Embryonic facial prominence (tissue), 1 donor: ENCODE measurements at regions not wholly inside any gene's neighbourhood (a gene's known extent, or its start where the extent isn't known, plus 50 kb on each side); places are given as distances from the start of the nearest gene placed in this dataset.
"Not testable (repeated sequence)": the region's sequence is repeated elsewhere in the genome, so short reads cannot be mapped to it uniquely, and the experiment has no call there.

Source experiments
- DNase-seq: peaks from one replicate; pipeline ENCODE4 v3.0.0-alpha.2; 2016; ENCODE audit errors: extremely low spot score

DNA sequence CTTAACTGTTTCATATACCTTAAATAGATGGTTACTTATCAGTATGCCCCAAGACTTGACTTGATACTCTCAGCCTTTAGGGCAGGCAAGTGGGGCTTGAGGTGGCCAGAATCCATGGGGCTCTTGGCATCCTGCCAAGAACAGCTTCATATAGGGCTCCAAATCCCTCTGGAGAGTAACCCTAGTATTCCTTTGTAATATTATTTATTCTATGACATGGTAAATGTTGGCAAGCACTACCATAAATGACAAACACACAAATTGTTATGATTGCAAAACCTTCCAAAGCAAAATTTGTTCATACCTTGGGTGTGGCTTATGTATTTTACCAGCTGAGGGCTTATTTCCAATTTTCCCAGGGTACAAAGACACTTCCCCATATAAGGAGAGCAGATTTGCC lies 257.4 kb upstream of the TRPC7 start:
- DNase-seq = no peak

GRCh38 chr5:136621743-136622142 lies 256.4 kb upstream of the TRPC7 start:
- no peak for DNase-seq

DNA sequence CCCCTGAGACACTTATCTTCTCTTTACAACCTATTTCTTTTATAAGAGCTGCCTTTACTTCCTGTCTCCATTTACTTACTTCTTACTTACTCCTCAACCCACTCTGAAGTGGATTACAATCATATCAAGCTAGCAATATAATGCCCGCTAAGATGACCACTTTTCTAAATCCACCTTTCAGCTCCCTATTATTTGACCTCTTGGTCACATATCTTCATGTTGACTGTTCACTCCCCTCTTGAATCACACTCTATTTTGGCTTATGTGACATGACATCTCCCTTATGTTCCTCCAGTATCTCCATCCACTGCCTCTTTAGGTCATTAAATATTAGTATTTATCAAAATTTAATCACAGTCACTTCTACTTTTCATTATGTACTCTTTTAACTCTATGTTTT lies 255.3 kb upstream of the TRPC7 start:
- no peak for DNase-seq

DNA sequence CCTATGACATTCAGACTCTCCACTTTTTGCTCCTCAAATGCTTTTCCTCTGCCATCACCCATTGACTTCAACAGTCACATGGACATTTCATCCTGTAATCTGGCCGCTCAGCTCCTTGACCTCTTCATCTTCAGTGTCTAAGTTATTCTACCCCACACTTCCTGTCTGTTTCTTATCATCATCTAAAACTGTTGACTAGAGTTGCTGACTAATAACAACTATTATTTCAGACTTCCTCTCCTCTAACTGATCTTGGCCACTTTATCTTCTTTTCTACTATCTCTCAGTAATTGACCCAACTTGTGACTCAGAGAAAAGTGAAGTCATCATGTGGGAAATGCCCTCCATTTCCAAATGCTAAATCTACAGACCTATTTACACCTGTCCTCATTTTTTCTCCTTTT lies 254.7 kb upstream of the TRPC7 start:
- DNase-seq = no peak

DNA sequence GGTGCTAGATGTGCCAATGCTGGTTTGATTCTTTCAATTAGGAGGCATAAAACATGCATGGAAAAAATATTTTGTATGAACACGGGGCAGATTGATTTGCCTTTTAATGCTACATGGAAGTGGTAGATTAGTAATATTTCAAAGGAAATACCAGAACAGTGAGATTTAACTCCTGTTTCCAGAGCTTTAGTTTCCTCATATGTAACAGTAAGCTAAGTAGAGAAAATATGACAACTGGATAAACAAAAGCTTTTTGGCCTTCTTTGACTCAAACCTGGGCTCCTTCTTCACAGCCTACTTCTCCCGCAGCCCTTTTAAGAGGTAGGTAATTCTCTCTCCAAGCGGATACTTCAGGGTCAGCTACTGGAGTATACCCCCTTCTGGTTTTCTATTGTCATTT lies 254.2 kb upstream of the TRPC7 start:
- DNase-seq = no peak

GRCh38 chr5:136615251-136616119 lies 250.1 kb upstream of the TRPC7 start:
- DNase-seq = no peak

DNA sequence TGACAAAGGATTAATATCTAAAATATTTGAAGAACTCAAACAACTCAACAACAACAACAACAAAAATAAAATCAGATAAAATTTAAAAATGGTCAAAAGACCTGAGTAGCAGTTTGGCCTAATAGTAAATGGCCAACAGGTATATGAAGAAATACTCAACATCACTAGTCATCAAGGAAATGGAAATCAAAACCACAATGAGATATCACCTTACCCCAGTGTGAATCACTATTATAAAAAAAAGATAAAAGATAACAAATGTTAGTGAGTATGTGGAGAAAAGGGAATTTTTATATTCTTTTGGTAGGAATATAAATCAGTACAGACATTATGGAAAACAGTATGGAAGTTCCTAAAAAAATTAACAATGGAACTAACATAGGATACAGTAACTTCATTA lies 247.9 kb upstream of the TRPC7 start:
- DNase-seq = no peak

DNA sequence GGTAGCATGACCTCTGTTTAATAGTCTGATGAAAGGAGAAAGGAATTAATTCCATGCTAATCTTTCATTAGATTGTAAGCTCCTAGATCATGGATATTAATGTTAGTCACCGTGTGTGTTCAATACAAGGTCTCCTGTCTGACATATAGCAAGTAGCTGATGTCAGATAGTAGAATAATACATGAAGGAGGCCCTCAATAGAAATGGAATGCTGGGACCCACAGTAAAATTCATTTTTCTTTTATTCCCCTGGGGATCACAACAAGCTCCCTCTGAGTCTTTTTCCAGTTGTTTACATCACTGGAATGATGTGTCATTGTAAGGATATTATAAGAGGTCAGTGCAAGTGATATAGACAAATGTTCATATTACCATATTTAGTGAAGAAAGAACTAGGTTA lies 240.3 kb upstream of the TRPC7 start:
- DNase-seq = no peak

- no peak for DNase-seq
These were observed 235.0 kb upstream of the TRPC7 start for GRCh38 chr5:136600306-136600705.

- no peak for DNase-seq
These were observed 233.6 kb upstream of the TRPC7 start for GRCh38 chr5:136598802-136599404.

DNA sequence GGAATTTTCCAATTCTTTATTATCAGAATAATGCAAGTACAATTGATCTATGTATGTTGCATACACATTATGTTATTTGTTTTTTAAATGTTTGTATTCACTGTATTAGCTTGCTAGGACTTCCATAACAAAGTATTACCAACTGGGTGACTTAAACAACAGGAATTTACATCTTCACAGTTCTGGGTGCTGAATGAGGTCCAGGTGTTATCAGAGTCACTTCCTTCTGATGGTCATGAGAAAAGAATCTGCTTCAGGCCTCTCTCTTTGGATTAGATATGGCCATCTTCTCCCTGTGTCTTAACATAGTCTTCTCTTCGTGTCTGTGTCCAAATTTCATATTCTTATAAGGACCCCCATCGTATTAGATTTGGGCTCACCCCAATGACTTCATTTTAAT lies 229.1 kb upstream of the TRPC7 start:
- DNase-seq = no peak

DNA sequence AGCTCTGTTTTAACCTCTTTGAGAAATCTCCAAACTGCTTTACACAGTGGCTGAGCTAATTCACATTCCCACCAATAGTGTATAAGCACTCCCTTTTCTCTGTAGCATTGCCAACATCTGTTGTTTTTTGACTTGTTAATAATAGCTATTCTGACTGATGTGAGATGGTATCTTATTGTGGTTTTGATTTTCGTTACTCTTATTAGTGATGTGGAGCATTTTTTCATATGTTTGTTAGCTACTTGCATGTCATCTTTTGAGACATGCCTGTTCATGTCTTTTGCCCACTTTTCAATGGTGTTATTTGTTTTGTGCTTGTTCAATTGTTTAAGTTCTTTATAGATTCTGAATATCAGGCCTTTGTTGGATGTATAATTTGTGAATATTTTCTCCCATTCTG lies 225.2 kb upstream of the TRPC7 start:
- no peak for DNase-seq

DNA sequence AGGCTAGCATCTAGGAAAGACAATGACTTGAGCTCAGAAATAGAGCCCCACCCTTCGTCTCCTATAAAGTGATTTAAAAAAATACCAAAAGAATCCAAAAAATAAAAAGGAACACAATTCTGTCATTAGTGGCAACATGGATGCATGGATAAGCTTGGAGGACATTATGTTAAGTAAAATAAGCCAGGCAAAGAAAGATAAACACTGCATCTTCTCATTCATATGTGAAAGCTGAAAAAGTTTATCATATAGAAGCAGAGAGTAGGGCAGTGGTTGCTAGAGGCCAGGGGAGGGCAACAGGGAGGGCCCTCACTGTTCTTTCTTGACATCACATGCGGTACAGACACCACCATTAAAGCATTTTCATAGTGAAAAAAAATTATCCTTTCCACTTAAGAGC lies 220.9 kb upstream of the TRPC7 start:
- DNase-seq = no peak

DNA sequence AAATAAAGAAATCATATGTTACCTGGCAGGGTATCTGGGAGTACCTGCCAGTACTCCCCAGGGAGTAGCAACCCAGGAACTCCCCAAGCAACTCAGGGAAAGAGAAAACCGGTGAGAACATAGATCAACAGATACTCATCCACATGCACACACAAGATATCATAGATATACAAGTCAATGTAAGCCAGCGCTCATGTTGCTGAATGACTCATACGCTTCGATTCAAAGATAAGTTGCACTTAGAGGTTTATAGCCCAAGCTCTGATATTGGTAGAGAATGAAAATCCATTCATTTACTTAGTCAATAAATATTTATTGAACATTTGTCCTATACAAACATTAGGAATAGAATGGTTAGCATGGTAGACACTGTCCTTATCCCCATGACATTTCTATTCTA lies 219.1 kb upstream of the TRPC7 start:
- DNase-seq = no peak

- DNase-seq = no peak
These were observed 213.9 kb upstream of the TRPC7 start for GRCh38 chr5:136579238-136579637.

DNA sequence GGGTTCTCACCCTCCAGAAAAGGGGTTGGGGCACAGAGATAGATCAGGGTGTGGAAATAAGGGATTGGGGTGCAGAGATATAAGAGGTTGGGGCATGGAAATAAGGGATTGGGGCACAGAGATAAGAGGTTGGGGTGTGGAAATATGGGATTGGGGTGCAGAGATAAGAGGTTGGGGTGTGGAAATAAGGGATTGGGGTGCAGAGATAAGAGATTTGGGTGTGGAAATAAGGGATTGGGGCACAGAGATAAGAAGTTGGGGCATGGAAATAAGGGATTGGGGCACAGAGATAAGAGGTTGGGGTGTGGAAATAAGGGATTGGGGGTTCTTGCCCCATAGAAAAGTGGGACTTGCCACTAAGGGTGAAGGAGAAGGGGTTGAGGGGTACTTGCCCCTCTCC lies 204.5 kb upstream of the TRPC7 start:
- not testable (repeated sequence) for DNase-seq

DNA sequence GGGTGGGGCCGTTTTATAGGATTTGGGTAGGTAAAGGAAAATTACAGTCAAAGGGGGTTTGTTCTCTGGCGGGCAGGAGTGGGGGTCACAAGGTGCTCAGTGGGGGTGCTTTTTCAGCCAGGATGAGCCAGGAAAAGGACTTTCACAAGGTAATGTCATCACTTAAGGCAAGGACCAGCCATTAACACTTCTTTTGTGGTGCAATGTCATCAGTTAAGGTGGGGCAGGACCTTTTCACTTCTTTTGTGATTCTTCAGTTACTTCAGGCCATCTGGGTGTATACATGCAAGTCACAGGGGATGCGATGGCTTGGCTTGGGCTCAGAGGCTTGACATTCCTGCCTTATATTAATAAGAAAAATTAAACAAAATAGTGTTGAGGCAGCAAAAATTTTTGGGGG lies 200.1 kb upstream of the TRPC7 start:
- DNase-seq = not testable (repeated sequence)

DNA sequence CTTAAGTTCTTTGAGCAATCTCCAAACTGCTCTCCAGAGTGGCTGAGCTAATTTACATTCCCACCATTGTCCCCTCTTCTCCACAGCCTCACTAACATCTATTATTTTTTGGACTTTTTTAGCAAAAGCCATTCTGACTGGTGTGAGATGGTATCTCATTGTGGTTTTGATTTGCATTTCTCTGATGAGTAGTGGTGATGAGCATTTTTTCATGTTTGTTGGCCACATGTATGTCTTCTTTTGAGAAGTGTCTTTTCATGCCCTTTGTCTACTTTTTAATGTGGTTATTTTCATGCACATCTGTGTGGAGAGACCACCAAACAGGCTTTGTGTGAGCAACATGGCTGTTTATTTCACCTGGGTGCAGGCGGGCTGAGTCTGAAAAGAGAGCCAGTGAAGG lies 199.7 kb upstream of the TRPC7 start:
- not testable (repeated sequence) for DNase-seq

DNA sequence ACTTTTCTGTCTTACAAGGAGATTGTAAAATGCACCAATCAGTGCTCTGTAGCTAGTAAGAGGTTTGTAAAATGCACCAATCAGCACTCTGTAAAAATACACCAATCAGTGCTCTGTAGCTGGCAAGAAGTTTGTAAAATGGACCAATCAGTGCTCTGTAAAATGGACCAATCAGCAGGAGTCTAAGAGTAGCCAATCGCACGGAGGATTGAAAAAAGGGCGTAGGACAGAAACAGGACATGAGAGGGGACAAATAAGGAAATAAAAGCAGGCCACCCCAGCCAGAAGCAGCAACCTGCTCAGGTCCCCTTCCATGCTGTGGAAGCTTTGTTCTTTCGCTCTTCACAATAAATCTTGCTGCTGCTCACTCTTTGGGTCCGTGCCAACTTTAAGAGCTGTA lies 199.1 kb upstream of the TRPC7 start:
- not testable (repeated sequence) for DNase-seq

- DNase-seq = no peak
These were observed 198.1 kb upstream of the TRPC7 start for GRCh38 chr5:136563489-136563888.

GRCh38 chr5:136560126-136560525 lies 194.8 kb upstream of the TRPC7 start:
- no peak for DNase-seq

- no peak for DNase-seq
These were observed 194.3 kb upstream of the TRPC7 start for GRCh38 chr5:136559651-136560050.

DNA sequence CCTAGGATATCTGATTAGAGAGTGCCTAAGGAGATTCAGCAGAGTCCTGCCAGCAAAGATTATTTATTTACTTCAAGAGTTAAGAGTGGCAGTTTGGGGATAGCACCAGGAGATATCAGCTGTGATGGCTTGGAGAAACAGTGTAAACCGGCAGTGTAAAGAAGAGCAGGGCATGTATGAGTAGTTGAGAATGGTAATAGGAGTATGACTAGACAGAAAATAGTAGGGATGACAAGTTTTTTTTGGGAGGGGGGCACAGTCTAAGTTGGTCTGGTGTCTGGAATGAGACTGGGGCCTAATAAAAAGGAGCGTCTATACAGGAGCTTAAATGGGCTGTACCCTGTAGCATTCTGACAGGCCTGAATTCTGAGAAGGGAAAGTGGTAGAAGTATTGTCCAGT lies 181.8 kb upstream of the TRPC7 start:
- not testable (repeated sequence) for DNase-seq

- DNase-seq = not testable (repeated sequence)
These were observed 181.1 kb upstream of the TRPC7 start for GRCh38 chr5:136546441-136546840.
